HG02759 (cell line): ENCODE measurements at regions not wholly inside any gene's neighbourhood (a gene's known extent, or its start where the extent isn't known, plus 50 kb on each side); places are given as distances from the start of the nearest gene placed in this dataset.
"Not testable (repeated sequence)": the region's sequence is repeated elsewhere in the genome, so short reads cannot be mapped to it uniquely, and the experiment has no call there.

Experiments used
- ATAC-seq: cut with Tn5 transposase; IDR thresholded peaks from one replicate; pipeline ENCODE4 v1.9.1; 2021; ENCODE audit warnings: mild to moderate bottlenecking, moderate library complexity; ENCODE audit not compliant: unreplicated experiment

- ATAC-seq = no peak
Measured at GRCh38 chr14:57061009-57061711, 207.5 kb downstream of the EXOC5 start.

GRCh38 chr14:57060276-57060955, 208.3 kb downstream of the EXOC5 start:
- ATAC-seq = peak; percentile 94

- ATAC-seq = no peak
Measured at GRCh38 chr14:57058319-57058718, 210.4 kb downstream of the EXOC5 start.

GRCh38 chr14:57057803-57058202, 210.9 kb downstream of the EXOC5 start:
- no peak for ATAC-seq

GRCh38 chr14:57056522-57056921, 212.2 kb downstream of the EXOC5 start:
- not testable (repeated sequence) for ATAC-seq

- ATAC-seq = no peak
Measured at GRCh38 chr14:57052705-57053302, 215.9 kb downstream of the EXOC5 start.

GRCh38 chr14:57051633-57052032, 217.1 kb downstream of the EXOC5 start:
- no peak for ATAC-seq

GRCh38 chr14:57049848-57050247, 218.9 kb downstream of the EXOC5 start:
- no peak for ATAC-seq

- no peak for ATAC-seq
Measured at GRCh38 chr14:57046175-57046574, 222.5 kb downstream of the EXOC5 start.

GRCh38 chr14:57044101-57044973, 224.4 kb downstream of the EXOC5 start:
- ATAC-seq = not testable (repeated sequence)

GRCh38 chr14:57038689-57039088, 228.4 kb upstream of the OTX2 start:
- peak; percentile 54 for ATAC-seq

- no peak for ATAC-seq
Measured at GRCh38 chr14:57031474-57031873, 221.2 kb upstream of the OTX2 start.

GRCh38 chr14:57029620-57030253, 219.5 kb upstream of the OTX2 start:
- ATAC-seq = no peak

- ATAC-seq = no peak
Measured at GRCh38 chr14:57025456-57025855, 215.2 kb upstream of the OTX2 start.

- no peak for ATAC-seq
Measured at GRCh38 chr14:57022608-57023007, 212.3 kb upstream of the OTX2 start.

GRCh38 chr14:57018065-57018464, 207.8 kb upstream of the OTX2 start:
- no peak for ATAC-seq

- ATAC-seq = no peak
Measured at GRCh38 chr14:57013987-57014386, 203.7 kb upstream of the OTX2 start.

- ATAC-seq = no peak
Measured at GRCh38 chr14:57009585-57010515, 199.6 kb upstream of the OTX2 start.

- no peak for ATAC-seq
Measured at GRCh38 chr14:57008534-57008933, 198.3 kb upstream of the OTX2 start.

- ATAC-seq = no peak
Measured at GRCh38 chr14:56998728-56999127, 188.4 kb upstream of the OTX2 start.
